Large intestine (tissue), 3 donors: ENCODE measurements at regions not wholly inside any gene's neighbourhood (a gene's known extent, or its start where the extent isn't known, plus 50 kb on each side); places are given as distances from the start of the nearest gene placed in this dataset.

Source experiments
- DNase-seq, 2 donors: peaks; one replicate each; pipeline versions ENCODE4 v3.0.0 to v3.0.0-alpha.2; 2013
- H3K27ac ChIP-seq: one replicate; pipeline ENCODE4 v1.5.1; 2013; ENCODE audit warnings: low read length
- H3K27me3 ChIP-seq: 2 replicates; pipeline ENCODE4 v1.6.1; 2013; ENCODE audit warnings: low read length; ENCODE audit not compliant: control insufficient read depth, insufficient read depth
- H3K36me3 ChIP-seq: 2 replicates; pipeline ENCODE4 v1.6.1; 2013; ENCODE audit warnings: low read length; ENCODE audit not compliant: control insufficient read depth, insufficient read depth
- H3K4me1 ChIP-seq: one replicate; pipeline ENCODE4 v1.6.1; 2013; ENCODE audit warnings: low read length; ENCODE audit not compliant: control insufficient read depth, insufficient read depth
- H3K4me3 ChIP-seq: one replicate; pipeline ENCODE4 v1.5.1; 2013; ENCODE audit warnings: low read length
- H3K9me3 ChIP-seq: one replicate; pipeline ENCODE4 v1.6.1; 2013; ENCODE audit warnings: mild to moderate bottlenecking, low read depth, low read length, moderate library complexity; ENCODE audit not compliant: control insufficient read depth
- WGBS: methylation state at CpG from one replicate; pipeline ENCODE4 v1.1.5; 2013; ENCODE audit warnings: low lambda C conversion rate; ENCODE audit not compliant: insufficient coverage; 5-methylcytosine and 5-hydroxymethylcytosine counted together

GRCh38 chr14:26395726-26396125 lies 202.1 kb downstream of the NOVA1 start:
- no peak for DNase-seq
- no CpG with 5 or more reads among the region's 1 CpG for WGBS
- H3K27ac ChIP-seq, result no peak overlapping the region

GRCh38 chr14:26394150-26394810 lies 203.6 kb downstream of the NOVA1 start:
- H3K4me3 ChIP-seq, result no peak overlapping the region
- peak in 1 of 2 donors; percentile 39 for DNase-seq
- no peak overlapping the region for H3K27ac ChIP-seq
- H3K27me3 ChIP-seq, result no peaks in the 10 kb centered on the region
- no peaks in the 10 kb centered on the region for H3K9me3 ChIP-seq
- H3K36me3 ChIP-seq, result no peaks in the 10 kb centered on the region
- WGBS, result 0% methylated on average over 1 of the region's 4 CpGs
- H3K4me1 ChIP-seq, result peaks cover 6% of the 10 kb centered on the region

More at GRCh38 chr14:26395726-26396125, 202.1 kb downstream of the NOVA1 start:
- no peak overlapping the region for H3K4me3 ChIP-seq
- no peaks in the 10 kb centered on the region for H3K9me3 ChIP-seq
- peaks cover 6% of the 10 kb centered on the region for H3K4me1 ChIP-seq
- H3K27me3 ChIP-seq, result no peaks in the 10 kb centered on the region
- no peaks in the 10 kb centered on the region for H3K36me3 ChIP-seq

DNA sequence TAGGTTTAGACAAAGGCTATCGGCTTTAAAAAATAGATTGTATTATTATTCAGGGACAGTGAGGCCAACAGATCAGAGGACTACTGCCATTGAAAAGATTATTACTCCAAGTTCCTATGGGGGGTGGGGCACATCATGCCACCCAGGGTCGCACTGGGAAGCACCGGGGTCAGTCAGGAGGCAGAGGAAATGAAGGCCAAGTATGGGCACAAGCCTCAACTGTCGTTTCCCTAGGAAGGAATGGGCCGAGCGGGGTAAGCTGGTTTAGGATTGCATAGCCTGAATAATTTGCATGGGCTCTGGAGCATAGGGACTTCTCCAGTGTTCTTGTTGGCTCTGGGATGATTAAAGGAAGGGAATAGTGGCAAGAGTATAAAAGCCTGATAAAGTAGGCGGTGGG lies 205.3 kb downstream of the NOVA1 start:
- no CpG with 5 or more reads among the region's 7 CpGs for WGBS
- no peaks in the 10 kb centered on the region for H3K36me3 ChIP-seq

DNA sequence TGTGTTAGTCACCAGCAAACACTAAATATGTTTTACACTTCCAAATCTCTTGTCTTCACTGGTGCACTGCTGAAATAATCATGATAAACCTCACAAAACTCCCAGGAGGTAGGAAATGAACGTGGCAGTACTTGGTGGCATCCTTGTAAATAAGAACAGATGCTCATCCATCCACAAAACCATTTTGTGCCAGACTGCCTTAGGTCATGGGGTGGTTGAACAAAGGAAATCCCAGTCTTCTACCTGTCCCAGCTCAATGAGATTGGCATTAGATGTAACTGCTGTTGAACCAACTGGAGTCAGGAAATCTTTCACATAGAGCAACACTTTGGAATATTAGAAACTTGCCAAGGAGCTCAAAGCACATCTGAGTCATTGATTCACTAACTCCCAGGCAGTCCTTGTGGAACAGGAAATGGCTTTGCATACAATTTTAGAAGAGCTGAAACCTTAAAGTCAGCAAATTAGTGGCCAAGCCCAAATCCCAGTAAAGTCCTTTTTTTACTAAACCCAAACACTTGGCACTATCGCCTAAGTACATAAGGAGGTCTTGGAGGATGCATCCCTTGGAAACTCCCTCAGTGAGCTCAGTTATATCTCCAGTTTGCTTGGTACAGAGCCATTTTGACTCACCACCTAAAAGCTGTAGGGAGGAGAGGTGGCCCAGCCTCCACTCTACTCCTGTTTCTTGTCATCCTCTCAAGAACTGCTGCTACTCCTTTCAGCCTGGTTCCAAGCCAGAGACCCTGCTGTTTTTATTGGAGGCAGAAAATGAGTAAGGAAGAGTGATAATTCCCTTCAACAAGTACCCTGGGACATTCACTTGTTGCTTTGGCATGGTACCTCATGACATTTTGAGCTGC lies 208.0 kb downstream of the NOVA1 start:
- no peak overlapping the region for H3K4me3 ChIP-seq
- peaks cover 6% of the 10 kb centered on the region for H3K4me1 ChIP-seq
- WGBS, result no CpG with 5 or more reads among the region's 2 CpGs
- peak in 1 of 2 donors; percentile 9 for DNase-seq
- H3K27me3 ChIP-seq, result no peaks in the 10 kb centered on the region
- H3K27ac ChIP-seq, result no peak overlapping the region
- H3K36me3 ChIP-seq, result no peaks in the 10 kb centered on the region
- H3K9me3 ChIP-seq, result no peaks in the 10 kb centered on the region

More for the DNA sequence above, 205.3 kb downstream of the NOVA1 start:
- DNase-seq, result no peak
- Histone ChIP-seq H3K4me1 (peaks cover 6% of the 10 kb centered on the region), H3K27ac (no peak overlapping the region), H3K4me3 (no peak overlapping the region), H3K27me3 (no peaks in the 10 kb centered on the region), H3K9me3 (no peaks in the 10 kb centered on the region)

DNA sequence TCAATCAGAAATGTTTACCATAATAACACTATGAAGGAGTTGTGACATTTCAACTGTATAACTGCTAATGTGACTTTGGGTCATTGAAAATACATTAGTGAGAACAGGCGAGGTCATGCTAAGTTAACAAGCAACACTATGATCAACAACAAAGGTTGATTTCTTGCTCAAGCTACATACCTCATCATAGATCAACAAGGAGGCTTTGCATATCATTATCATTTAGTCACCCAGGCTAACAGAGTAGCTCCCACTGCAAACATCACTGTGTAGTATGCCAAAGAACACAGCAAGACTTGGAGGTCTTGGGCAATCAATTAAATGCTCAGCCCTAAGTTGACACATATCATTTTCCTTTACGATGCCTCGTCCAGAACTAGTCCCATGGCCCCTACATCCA lies 212.5 kb downstream of the NOVA1 start:
- peaks cover 26% of the 10 kb centered on the region for H3K4me1 ChIP-seq
- DNase-seq, result no peak
- H3K27me3 ChIP-seq, result no peaks in the 10 kb centered on the region
- H3K4me3 ChIP-seq, result no peak overlapping the region
- no peaks in the 10 kb centered on the region for H3K9me3 ChIP-seq
- no peaks in the 10 kb centered on the region for H3K36me3 ChIP-seq
- WGBS, result no CpG with 5 or more reads among the region's 3 CpGs
- H3K27ac ChIP-seq, result no peak overlapping the region

DNA sequence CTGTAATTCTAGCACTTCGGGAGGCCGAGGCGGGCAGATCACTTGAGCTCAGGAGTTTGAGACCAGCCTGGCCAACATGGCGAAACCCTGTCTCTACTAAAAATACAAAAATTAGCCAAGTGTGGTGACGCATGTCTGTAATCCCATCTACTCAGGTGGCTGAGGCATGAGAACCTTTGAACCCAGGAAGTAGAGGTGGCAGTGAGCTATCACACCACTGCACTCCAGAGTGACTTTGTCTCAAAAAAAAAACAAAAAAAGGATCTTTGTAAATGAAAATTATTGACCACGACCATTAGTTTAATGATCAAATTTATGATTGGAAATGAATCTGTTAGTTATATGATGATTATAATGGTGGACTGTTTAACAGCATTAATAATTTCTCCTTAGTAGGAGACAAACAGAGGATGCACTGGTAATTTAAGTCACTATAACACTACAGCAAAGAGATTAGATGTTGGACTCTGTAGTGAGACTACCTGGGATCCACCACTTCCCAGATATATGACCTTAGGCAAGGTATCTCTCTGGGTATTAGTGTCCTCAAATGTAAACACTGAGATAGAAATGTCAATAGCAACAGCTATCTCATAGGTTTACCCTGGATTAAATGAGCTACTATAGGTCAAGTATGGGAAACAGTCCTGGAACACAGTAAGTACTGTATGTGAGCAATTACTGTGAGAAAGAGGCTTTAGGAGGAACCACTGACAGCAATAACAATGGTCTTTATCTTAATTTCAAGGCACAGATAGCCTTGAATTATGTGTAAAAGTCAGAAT lies 214.7 kb downstream of the NOVA1 start:
- peak overlapping the region; percentile 79 for H3K27ac ChIP-seq
- whole genome bisulfite sequencing, result 100% methylated on average over 1 of the region's 6 CpGs
- peak; percentile 44 to 63 for DNase-seq
- no peaks in the 10 kb centered on the region for H3K9me3 ChIP-seq
- no peak overlapping the region for H3K4me3 ChIP-seq
- H3K27me3 ChIP-seq, result no peaks in the 10 kb centered on the region
- no peaks in the 10 kb centered on the region for H3K36me3 ChIP-seq
- peaks cover 30% of the 10 kb centered on the region for H3K4me1 ChIP-seq

GRCh38 chr14:26381405-26381804 lies 216.4 kb downstream of the NOVA1 start:
- DNase-seq, result peak; percentile 50 to 73
- Histone ChIP-seq H3K4me1 (peaks cover 33% of the 10 kb centered on the region), H3K36me3 (no peaks in the 10 kb centered on the region), H3K4me3 (no peak overlapping the region), H3K27me3 (no peaks in the 10 kb centered on the region), H3K27ac (peak overlapping the region; percentile 79), H3K9me3 (no peaks in the 10 kb centered on the region)
- 22% methylated on average over 1 of the region's 2 CpGs for WGBS

GRCh38 chr14:26380637-26381036 lies 217.2 kb downstream of the NOVA1 start:
- Histone ChIP-seq H3K9me3 (no peaks in the 10 kb centered on the region), H3K4me3 (no peak overlapping the region), H3K27me3 (no peaks in the 10 kb centered on the region), H3K36me3 (no peaks in the 10 kb centered on the region), H3K27ac (peak overlapping the region; percentile 79), H3K4me1 (peaks cover 35% of the 10 kb centered on the region)
- no peak for DNase-seq
- no CpG with 5 or more reads among the region's 1 CpG for WGBS

GRCh38 chr14:26379951-26380350 lies 217.9 kb downstream of the NOVA1 start:
- peaks cover 35% of the 10 kb centered on the region for H3K4me1 ChIP-seq
- no peak overlapping the region for H3K27ac ChIP-seq
- WGBS, result no CpG with 5 or more reads among the region's 1 CpG
- no peak overlapping the region for H3K4me3 ChIP-seq
- no peaks in the 10 kb centered on the region for H3K36me3 ChIP-seq
- no peaks in the 10 kb centered on the region for H3K9me3 ChIP-seq
- no peaks in the 10 kb centered on the region for H3K27me3 ChIP-seq
- DNase-seq, result no peak

DNA sequence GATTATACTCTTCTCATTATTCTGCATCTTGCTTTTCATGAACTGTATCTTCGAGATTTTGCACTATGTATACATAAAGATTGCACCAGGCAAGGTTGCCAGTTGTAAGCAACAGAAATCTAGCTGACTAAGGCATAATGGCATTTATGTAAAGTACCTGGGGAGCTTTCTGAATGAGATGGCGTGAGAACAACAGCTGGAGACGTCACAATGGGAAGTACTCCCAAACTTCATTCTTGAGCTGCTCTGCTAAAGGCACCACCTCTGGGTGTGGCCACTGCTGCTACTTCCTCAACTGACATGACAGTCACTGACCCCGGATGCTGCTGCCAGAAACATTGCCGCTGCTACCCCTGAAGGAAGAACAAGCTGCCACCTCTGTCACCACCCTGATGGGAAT lies 220.7 kb downstream of the NOVA1 start:
- H3K4me1 ChIP-seq, result peaks cover 21% of the 10 kb centered on the region
- no peaks in the 10 kb centered on the region for H3K27me3 ChIP-seq
- no peaks in the 10 kb centered on the region for H3K9me3 ChIP-seq
- no peaks in the 10 kb centered on the region for H3K36me3 ChIP-seq
- no peak for DNase-seq
- H3K27ac ChIP-seq, result no peak overlapping the region
- WGBS, result no CpG with 5 or more reads among the region's 5 CpGs
- H3K4me3 ChIP-seq, result no peak overlapping the region
